B cell (primary cell): ENCODE measurements at regions not wholly inside any gene's neighbourhood (a gene's known extent, or its start where the extent isn't known, plus 50 kb on each side); places are given as distances from the start of the nearest gene placed in this dataset.

Source experiments
- ATAC-seq: fragments of 200-7000 bp; cut with Tn5 transposase; one replicate; pipeline ENCODE4 v1.10.0; 2021; ENCODE audit warnings: low read depth, mild to moderate bottlenecking, moderate number of reproducible peaks, moderate library complexity
- CTCF ChIA-PET: fragments of 350-600 bp; sonication (Branson Sonifier 250); formaldehyde crosslinking; loops from one replicate; lab custom pipeline; 2021; ENCODE audit warnings: antibody characterized with exemption, inconsistent platforms; lab: Charles Lee
- POLR2A ChIA-PET: fragments of 350-600 bp; sonication (Branson Sonifier 250); formaldehyde crosslinking; loops from one replicate; lab custom pipeline; 2021; ENCODE audit warnings: antibody characterized with exemption; lab: Charles Lee
- DNase-seq: peaks from one replicate; pipeline ENCODE4 v3.0.0; 2013
- H2AFZ ChIP-seq: 2 replicates; pipeline ENCODE4 v1.6.1; 2012; ENCODE audit warnings: mild to moderate bottlenecking, low read depth, low read length; ENCODE audit not compliant: insufficient read depth, poor library complexity, severe bottlenecking
- H3K27ac ChIP-seq, 2 donors: 1 replicate in 1 of 2; 2 replicates in 1 of 2; pipeline ENCODE4 v1.5.1; 2012 to 2013; ENCODE audit warnings: low read length in 2 of 2, mild to moderate bottlenecking in 2 of 2, moderate library complexity in 1 of 2
- H3K27me3 ChIP-seq, 4 experiments: fragments of 200-600 bp in 1 of 4; sonication (generic) in 1 of 4; replicated peaks in 1 of 4; 1 replicate in 2 of 4; 2 replicates in 2 of 4; pipeline versions ENCODE4 v1.6.1 to v1.7.0; 2013 to 2016; ENCODE audit warnings: low read length in 3 of 4, mild to moderate bottlenecking in 2 of 4, mixed read lengths in 1 of 4, moderate library complexity in 1 of 4; ENCODE audit not compliant: insufficient read depth in 4 of 4, control insufficient read depth in 3 of 4; ENCODE audit errors: control extremely low read depth in 1 of 4
- H3K36me3 ChIP-seq, 2 experiments: replicated peaks in 1 of 2; 1 replicate in 1 of 2; 2 replicates in 1 of 2; pipeline versions ENCODE4 v1.6.1 to v1.7.1; 2013; ENCODE audit warnings: low read length in 1 of 2; ENCODE audit not compliant: insufficient read depth in 2 of 2, control insufficient read depth in 1 of 2; ENCODE audit errors: control extremely low read depth in 1 of 2, extremely low read depth in 1 of 2
- H3K4me1 ChIP-seq, 2 donors: fragments of 200-600 bp in 1 of 2; sonication (generic) in 1 of 2; 1 replicate in 1 of 2; 2 replicates in 1 of 2; pipeline versions ENCODE4 v1.5.1 to v1.6.1; 2013 to 2017; ENCODE audit warnings: low read length in 2 of 2; ENCODE audit not compliant: control insufficient read depth in 2 of 2, insufficient read depth in 2 of 2
- H3K4me2 ChIP-seq: replicated peaks from 2 replicates; pipeline ENCODE3; 2012; ENCODE audit warnings: mild to moderate bottlenecking, low read depth, low read length; ENCODE audit not compliant: poor library complexity, severe bottlenecking
- H3K4me3 ChIP-seq, 5 experiments: fragments of 200-600 bp in 1 of 5; sonication (generic) in 1 of 5; 1 replicate in 3 of 5; 2 replicates in 2 of 5; pipeline versions ENCODE4 v1.5.1 to v1.7.0; 2011 to 2016; ENCODE audit warnings: low read length in 4 of 5, mild to moderate bottlenecking in 4 of 5, low read depth in 2 of 5, control low read depth in 1 of 5, moderate library complexity in 1 of 5; ENCODE audit not compliant: insufficient read depth in 1 of 5; ENCODE audit errors: control extremely low read depth in 1 of 5, extremely low read depth in 1 of 5
- H3K79me2 ChIP-seq: fragments of 200-600 bp; sonication (generic); one replicate; pipeline ENCODE4 v1.6.0; 2016; ENCODE audit warnings: low read length; ENCODE audit not compliant: control insufficient read depth, insufficient read depth
- H3K9ac ChIP-seq: fragments of 200-600 bp; sonication (generic); 2 replicates; pipeline ENCODE4 v1.6.1; 2017; ENCODE audit warnings: mild to moderate bottlenecking, low read length, moderate library complexity
- H3K9me3 ChIP-seq, 3 donors: one replicate each; pipeline versions ENCODE4 v1.6.1 to v1.7.1; 2013; ENCODE audit warnings: low read length in 2 of 3; ENCODE audit not compliant: control insufficient read depth in 2 of 3, insufficient read depth in 1 of 3; ENCODE audit errors: control extremely low read depth in 1 of 3
- H4K20me1 ChIP-seq: 2 replicates; pipeline ENCODE4 v1.6.0; 2012; ENCODE audit warnings: mild to moderate bottlenecking, low read length; ENCODE audit not compliant: insufficient read depth, control insufficient read depth, poor library complexity, severe bottlenecking
- H3K27ac Mint-ChIP-seq: one replicate; pipeline ENCODE4 v1.8.0; 2021; ENCODE audit warnings: mixed read lengths
- H3K27me3 Mint-ChIP-seq: one replicate; pipeline ENCODE4 v1.8.0; 2021; ENCODE audit warnings: mixed read lengths
- H3K4me1 Mint-ChIP-seq: one replicate; pipeline ENCODE4 v1.8.0; 2021; ENCODE audit warnings: mixed read lengths
- H3K4me3 Mint-ChIP-seq: one replicate; pipeline ENCODE4 v1.8.0; 2021; ENCODE audit warnings: mixed read lengths
- H3K9me3 Mint-ChIP-seq: one replicate; pipeline ENCODE4 v1.8.0; 2022; ENCODE audit warnings: mixed read lengths; ENCODE audit not compliant: insufficient read depth
- CTCF ChIP-seq: fragments of 200-600 bp; IDR thresholded peaks from one replicate; pipeline ENCODE4 v1.8.0; 2022; ENCODE audit warnings: antibody characterized with exemption, mild to moderate bottlenecking
- EZH2 ChIP-seq: IDR thresholded peaks from 2 replicates; pipeline ENCODE4 v1.6.1; 2012; ENCODE audit warnings: borderline replicate concordance, low read depth, mild to moderate bottlenecking, moderate library complexity, low read length; ENCODE audit not compliant: insufficient read depth, poor library complexity, severe bottlenecking
- WGBS: methylation state at CpG from one replicate; pipeline ENCODE4 v1.1.5; 2013; ENCODE audit warnings: missing lambda C conversion rate; ENCODE audit not compliant: insufficient coverage; 5-methylcytosine and 5-hydroxymethylcytosine counted together
- intact Hi-C: fragments of 100-400 bp; cut with micrococcal nuclease; formaldehyde crosslinking; loops from one replicate; pipeline ENCODE4 v1.10.0; 2022

- Histone ChIP-seq H3K79me2 (no peaks in the 10 kb centered on the region), H3K9me3 (peaks cover 0 to 3% (median 2%) of the 10 kb centered on the region in 3 donors), H3K9ac (no peak overlapping the region), H3K36me3 (no peaks in the 10 kb centered on the region), H3K27me3 (no peaks in the 10 kb centered on the region), H3K27ac (no peak overlapping the region), H4K20me1 (no peaks in the 10 kb centered on the region), H3K4me3 (no peak overlapping the region), H3K4me2 (no peak overlapping the region), H2AFZ (no peak overlapping the region), H3K4me1 (no peaks in the 10 kb centered on the region)
- DNase-seq (no peak), ATAC-seq (no peak)
- CTCF ChIA-PET: no interaction called here
- H3K4me3 Mint-ChIP-seq: no peak overlapping the region
- TF ChIP-seq EZH2 (no peak), CTCF (no peak)
- peaks cover 3% of the 10 kb centered on the region for H3K9me3 Mint-ChIP-seq
- intact Hi-C loops: no loop called here
- POLR2A ChIA-PET: no interaction called here
- 80% methylated on average over 1 of the region's 6 CpGs for WGBS
- no peaks in the 10 kb centered on the region for H3K4me1 Mint-ChIP-seq
- no peak overlapping the region for H3K27ac Mint-ChIP-seq
- no peaks in the 10 kb centered on the region for H3K27me3 Mint-ChIP-seq
These were observed 465.9 kb downstream of the ADCYAP1 start for GRCh38 chr18:1370552-1370951.

- Histone ChIP-seq H3K4me3 (no peak overlapping the region), H3K9ac (no peak overlapping the region), H4K20me1 (no peaks in the 10 kb centered on the region), H3K36me3 (no peaks in the 10 kb centered on the region), H3K27ac (no peak overlapping the region), H3K27me3 (no peaks in the 10 kb centered on the region), H3K79me2 (no peaks in the 10 kb centered on the region), H3K4me1 (no peaks in the 10 kb centered on the region), H2AFZ (no peak overlapping the region), H3K4me2 (no peak overlapping the region), H3K9me3 (peaks cover 0 to 3% (median 2%) of the 10 kb centered on the region in 3 donors)
- WGBS: no CpG with 5 or more reads among the region's 1 CpG
- Mint-ChIP-seq H3K4me1 (no peaks in the 10 kb centered on the region), H3K27me3 (no peaks in the 10 kb centered on the region), H3K9me3 (peaks cover 3% of the 10 kb centered on the region), H3K27ac (no peak overlapping the region), H3K4me3 (no peak overlapping the region)
- ATAC-seq (no peak), DNase-seq (no peak)
- POLR2A ChIA-PET: no interaction called here
- TF ChIP-seq EZH2 (no peak), CTCF (no peak)
- CTCF ChIA-PET: no interaction called here
- intact Hi-C loops: no loop called here
These were observed 467.1 kb downstream of the ADCYAP1 start for GRCh38 chr18:1371724-1372123.
